ENCODE measurements at regions not wholly inside any gene's neighbourhood (a gene's known extent, or its start where the extent isn't known, plus 50 kb on each side); places are given as distances from the start of the nearest gene placed in this dataset.

DNA sequence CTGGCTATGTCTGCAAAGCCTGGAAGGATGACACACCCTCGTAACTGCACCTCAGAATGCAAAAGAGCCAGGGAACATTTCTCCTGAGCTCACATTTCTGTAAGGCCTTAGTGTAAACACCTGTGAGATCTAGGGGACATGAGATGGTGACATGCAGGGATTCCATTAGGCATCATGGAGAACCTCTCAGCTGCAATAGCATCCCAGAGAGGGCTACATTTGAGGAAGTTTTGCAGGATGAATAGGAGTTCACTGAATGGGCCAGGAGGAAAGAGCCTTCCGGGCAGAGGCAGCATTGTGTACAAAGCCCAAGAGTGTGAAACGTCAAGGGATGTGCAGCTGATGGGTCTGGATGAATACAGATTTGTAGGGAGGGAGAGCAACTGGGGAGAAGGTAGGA lies 223.0 kb upstream of the RPL38 start:
- DNase-seq: no peak
- intact Hi-C loops (cut with DNase I): no loop called here

DNA sequence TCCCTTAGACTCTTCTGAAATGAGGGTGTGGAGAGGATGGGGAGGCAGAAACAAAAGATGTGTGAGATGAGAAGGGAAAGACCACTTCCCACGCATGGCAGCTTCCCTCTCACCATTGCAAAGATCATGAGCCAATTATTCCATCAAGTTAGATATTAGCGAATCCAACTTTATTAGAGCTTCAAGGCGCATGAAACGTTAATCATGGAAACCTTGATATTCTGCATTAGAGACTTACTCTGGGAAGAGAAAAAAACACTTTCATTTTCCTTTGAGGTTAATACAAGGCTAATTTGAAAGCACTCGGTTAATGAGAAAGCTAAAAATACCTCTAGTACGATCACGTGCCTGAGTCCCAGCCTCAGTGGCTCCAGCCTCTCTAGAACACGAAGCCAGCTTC lies 220.6 kb upstream of the RPL38 start:
- intact Hi-C loops (cut with DNase I): no loop called here
- DNase-seq: no peak

DNA sequence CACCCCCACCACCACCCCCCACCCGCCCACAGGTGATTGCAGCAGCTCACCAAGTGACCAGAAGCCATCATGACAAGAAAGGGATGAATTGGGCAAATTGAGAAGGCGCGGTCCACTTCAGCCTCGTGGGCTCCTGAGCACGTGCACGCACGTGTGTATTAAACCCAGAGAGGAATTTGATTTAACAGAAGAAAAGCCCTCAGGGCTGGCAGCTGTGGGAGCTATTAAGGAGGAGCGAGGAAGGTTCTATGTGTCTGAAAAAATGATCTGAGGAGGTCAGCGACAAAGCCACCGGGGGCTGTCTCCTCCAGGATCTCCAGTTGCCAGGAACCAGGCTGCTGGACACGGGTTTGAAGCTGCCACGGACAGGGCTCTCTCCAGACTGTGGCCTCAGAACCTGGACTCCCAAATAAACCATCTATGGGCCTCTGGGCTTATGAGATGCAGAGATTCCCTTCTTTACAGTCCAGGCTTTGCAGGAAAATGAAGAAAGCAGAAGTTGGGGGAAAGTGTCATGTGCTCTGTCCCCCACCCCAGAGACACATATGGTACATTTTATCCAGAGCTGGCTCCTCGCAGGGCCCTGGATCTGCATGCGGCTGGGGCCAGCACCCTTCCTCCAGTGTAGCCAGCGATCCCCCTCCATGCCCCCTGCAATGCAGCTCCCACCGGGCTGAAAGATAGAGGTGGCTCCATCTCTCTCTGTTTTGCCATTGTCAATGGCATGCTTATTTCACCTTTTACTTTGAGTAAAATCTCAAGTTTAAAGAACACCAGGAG lies 219.7 kb upstream of the RPL38 start:
- intact Hi-C loops (cut with DNase I): no loop called here
- DNase-seq: peak in 3 of 42 donors; percentile 16 to 30 (median 18)

DNA sequence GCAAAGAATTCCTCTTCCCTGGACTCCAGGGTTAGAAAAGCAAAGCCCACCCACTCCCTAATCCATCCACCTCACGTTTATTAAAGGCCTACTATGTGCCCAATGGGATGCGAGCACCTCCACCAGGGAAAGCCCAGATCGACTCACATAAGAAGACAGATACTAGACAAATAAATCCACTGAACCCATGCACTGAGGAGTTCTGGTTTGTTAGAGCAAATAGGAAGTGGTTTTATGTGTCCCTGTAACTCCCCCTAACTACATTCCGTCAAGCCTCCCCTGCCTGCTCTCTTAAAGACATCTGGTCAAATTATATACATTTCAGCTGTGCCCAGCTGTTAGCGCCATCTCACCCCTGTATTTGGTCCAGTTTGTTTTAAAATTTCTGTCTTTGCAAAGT lies 218.5 kb upstream of the RPL38 start:
- DNase-seq: no peak
- intact Hi-C loops (cut with DNase I): no loop called here

DNA sequence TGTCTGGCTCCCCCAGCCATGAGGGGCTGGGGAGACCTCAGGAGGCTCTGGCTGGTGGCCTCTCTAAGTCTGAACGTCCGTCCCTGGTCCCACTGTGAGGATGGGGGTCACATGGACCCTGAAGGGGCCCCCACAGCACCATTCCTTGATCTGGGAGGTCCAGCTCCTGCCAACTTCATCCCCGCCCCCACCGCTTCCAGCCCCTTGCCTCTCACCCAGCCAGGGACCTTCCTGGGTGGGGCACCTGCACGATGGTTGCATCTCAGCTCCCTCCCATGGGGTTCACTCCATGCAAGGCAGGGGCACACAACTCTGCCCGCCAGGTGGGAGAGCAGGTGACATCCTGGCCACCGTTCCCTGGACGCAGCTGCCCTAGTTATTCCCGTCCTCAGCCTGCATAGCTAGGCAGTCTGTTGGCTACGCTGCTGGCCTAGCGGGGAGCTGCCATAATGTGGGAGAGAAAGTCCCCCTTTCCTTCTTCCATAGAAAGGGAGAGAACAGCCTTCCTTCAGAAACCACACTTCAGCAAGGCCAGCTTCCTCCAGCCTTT lies 217.9 kb upstream of the RPL38 start:
- intact Hi-C loops (cut with DNase I): no loop called here
- DNase-seq: no peak

DNA sequence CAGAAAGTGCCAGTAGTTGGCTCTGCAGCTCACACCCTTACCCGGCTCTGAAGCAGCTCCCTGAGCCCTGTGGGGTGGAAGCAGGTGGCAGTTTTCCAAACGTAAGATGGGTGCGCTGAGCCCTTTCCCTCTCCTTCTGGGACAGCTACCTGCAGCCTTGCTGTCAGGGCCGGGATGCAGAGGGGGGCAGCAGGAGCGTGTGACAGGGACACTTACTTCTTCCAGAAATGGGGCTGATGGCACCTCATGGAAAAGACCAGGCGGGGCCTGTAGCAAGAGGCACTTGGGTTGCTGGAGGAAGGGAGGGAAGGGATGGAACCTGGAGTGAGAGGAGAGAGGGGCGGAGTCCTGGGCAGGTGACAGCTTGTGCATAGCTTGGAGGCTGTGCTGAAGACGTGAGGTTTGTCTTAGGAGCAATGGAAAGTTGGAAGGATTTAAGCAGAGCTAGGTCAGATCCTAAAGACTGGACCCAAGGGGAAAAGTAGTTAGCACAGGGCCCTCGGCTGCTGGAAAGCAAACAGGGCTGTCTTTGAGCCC lies 216.8 kb upstream of the RPL38 start:
- intact Hi-C loops (cut with DNase I): no loop called here
- DNase-seq: no peak

DNA sequence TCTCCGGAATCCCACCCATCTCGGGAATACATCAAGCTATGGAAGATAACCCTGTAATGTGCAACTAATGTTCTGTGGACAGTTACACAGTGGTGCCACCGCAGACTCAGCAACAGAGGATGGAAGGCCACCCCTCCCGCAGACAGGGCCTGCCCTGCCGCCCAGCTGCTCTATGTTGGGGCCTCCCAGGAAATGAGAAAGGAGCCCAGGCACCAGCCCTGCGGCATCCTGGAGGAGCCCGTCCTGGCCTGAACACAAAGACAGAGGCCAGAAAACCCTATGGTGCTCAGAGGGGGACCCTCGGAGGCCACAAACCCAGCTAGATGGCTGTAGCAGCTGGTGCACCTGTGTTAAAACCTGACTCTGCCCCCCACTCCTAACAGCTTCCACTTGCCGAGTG lies 216.1 kb upstream of the RPL38 start:
- intact Hi-C loops (cut with DNase I): no loop called here
- no peak for DNase-seq

DNA sequence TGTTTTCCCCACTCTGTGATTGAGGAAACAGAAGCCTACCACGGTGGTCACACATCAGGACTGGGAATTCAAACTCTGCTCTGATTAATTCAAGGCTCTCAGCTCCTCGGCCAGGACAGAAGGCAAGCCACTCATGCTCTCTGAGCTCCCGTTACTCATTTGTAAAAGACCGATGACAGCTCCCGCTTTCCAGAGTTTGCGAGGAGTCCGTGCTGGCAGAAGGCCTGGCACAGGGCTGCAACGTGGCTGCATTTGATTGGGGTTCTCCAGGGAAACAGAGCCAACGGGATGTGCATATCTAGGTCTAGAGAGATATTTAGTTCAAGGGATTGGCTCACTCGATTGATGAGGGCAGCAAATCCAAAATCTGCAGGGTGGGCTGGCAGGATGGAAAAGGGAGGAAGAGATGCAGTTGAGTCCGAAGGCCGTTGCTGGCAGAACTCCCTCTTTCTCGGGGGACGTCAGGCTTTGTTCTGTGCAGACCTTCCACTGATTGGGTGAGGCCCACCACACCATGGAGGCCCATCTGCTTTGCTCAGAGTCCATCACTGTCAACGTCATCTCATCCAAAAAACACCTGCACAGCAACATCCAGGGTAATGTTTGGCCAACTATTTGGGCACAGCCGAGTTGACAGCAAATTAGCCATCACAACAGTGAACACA lies 215.5 kb upstream of the RPL38 start:
- intact Hi-C loops (cut with DNase I): no loop called here
- DNase-seq: peak in 2 of 42 donors; percentile 8 to 45

DNA sequence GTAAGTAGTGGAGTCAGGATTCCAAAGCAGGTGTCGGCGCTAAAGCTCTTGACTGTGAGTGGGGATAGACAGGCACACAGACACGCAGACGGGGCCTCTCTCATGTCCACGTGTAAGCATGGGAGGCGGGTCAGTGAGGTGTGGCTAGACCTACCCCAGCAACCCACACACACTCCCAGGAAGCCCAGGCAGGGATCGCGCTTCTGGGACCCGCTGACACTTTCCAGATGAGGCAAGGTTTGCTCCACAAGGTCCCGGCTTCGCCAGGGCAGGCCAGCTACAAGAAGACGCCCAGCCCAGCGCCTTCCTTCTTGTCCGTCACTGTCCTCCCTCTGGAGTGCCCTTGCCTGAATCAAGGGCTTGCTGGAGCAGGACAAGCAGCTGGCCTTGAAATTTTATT lies 213.8 kb upstream of the RPL38 start:
- intact Hi-C loops (cut with DNase I): no loop called here
- DNase-seq: no peak

DNA sequence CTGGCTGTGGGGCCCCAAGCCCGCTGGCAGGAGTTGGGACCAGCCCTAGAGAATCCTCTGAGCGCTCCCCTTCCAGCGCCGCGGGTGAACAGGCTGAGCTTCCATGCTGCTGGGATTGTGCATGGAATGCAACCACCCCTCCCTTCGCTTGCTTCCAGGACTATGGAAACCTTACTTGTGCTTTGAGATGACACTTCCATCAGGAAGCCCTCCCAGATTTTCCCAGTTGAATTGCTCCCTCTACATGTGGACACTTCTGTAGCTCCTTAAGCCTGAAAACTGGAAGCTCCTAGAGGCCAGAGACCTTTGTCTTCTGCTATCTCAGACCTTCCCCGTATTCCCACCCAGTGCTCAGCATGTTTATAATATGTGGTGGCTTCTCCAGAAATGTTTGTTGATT lies 213.2 kb upstream of the RPL38 start:
- intact Hi-C loops (cut with DNase I): no loop called here
- no peak for DNase-seq

DNA sequence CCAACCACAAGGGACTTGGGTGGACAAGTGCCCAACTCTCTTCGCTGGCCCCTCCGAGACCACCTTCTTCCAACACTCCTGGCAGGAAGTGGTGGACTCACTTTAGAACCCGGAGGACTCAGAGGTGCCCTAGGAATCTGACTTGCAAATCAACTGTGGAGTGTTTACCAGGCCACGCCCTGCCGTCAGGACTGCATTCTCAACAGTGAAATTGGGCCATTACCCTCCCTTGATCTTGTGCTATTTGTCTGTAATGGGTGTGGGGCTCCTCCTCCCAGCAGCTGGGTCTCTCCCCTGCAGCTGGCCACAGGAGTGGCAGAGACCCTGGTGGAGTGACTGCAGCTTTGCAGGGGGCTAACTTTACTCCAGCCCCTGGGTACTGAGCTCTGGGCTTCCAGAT lies 212.2 kb upstream of the RPL38 start:
- DNase-seq: no peak
- intact Hi-C loops (cut with DNase I): no loop called here

DNA sequence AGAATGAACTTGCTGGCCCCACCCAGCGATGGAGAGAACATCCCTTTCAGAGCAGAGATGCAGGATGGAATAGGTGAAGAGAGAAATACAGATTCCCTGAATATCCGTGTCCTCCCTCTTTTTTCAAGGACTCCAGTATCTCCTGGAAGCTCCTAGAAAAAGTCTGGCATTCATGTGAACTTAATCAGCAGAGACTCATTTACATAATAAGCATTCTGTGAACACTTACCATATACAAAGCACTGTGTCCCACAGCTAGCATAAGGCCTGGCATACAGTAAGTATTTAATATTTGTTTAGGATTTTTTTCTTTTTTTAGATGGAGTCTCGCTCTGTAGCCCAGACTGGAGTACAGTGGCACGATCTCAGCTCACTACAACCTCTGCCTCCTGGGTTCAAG lies 208.5 kb upstream of the RPL38 start:
- intact Hi-C loops (cut with DNase I): no loop called here
- DNase-seq: no peak

DNA sequence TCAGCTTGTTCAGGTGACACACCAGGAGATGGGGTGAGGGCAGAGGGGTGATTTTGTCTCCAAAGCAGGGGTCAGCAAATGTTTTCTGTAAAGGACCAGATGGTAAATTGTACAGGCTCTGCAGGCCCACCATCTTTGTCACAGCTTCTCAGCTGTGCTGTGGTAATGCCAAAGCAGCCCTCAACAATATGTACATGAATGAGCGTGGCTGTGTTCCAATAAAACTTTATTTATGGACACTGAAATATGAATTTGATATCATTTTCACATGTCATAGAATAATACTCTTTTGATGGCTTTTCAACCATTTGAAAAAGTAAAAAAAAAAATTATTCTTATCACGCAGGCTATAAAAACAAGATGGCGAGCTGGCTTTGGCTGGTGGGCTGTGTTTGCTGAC lies 206.4 kb upstream of the RPL38 start:
- DNase-seq: no peak
- intact Hi-C loops (cut with DNase I): no loop called here

DNA sequence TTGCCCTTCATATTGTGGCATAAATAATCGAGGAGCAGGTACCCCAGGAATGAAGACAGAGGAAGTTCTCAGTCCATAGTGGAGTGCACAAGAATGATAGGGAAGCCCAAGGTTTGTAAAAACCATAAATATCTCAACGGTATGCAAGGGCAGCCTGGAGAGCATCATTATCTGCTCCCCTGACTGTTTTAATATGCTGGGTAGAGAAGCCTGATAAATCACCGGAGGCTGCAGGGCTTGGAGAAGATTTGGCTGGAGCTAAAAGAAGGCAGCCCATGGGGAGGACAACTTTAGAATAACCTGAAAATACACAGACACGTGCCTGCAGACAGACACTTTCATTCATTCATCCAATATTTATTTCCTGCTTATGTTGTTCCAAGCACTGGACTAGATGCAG lies 205.2 kb upstream of the RPL38 start:
- DNase-seq: no peak
- intact Hi-C loops (cut with DNase I): no loop called here

DNA sequence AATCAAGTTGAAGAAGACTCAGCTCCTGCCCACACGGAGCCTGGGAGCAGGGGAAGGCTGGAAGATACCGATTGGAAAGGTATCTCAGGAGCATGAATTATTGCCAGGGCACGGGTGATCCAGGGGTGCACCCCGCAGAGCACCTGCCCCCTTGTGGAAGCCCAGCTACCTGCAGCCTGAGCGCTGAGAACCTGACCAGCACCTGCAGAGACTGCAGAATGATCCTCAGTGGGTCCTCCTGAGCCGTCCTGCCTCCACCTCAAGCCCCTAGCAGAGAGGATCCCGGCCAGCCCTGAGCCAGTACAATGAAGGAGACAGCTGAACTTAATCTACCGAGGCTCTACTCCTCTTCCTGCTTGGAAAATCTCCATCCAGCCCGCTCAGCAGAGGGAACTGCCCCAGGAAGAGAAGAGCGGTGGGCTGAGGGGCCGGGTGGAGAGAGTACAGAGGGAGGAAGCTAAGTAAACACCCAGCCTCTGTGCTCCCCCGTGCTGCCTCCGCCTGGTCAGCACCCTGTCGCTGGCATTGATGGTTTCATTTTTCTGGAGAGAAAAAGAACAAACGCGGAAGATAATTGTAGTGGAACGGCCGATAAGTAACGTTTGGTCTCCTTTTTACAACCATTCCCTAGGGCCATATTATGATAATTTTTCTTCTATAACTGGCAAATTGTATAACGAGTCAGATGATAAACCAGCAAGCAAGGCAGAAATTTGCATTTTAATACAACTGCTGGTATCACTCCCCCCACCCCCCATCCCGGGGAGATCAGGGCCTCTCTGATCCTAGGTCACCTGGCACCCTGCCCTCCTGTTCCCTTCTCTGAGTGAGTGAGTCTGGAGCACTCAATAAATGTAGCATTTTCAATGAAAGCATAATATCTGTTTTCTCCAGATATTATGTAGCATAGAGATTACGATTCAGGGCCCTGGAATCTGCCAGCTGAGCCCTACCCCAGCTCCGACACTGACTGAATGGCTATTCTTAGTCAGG lies 204.5 kb upstream of the RPL38 start:
- intact Hi-C loops (cut with DNase I): no loop called here
- peak; percentile 19 to 80 (median 52) for DNase-seq

DNA sequence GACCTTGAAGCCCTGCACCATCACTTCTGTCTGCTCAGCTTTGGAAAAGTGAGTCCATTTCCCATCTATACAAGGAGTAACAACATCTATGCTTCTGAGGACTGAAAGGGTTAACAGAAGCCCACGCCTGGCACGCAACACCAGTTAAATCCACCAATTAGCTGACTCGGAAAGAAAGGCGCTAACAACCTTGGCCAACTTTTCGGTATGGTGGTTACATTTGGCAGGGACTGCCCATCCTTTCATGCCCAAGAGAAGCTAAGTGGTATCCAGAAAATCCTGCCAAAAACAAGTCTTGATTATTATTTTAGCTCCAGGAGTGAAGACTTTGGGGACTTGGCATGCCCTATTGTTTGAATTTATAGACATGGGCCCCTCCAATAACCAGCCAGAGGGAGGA lies 202.3 kb upstream of the RPL38 start:
- no peak for DNase-seq
- intact Hi-C loops (cut with DNase I): no loop called here

DNA sequence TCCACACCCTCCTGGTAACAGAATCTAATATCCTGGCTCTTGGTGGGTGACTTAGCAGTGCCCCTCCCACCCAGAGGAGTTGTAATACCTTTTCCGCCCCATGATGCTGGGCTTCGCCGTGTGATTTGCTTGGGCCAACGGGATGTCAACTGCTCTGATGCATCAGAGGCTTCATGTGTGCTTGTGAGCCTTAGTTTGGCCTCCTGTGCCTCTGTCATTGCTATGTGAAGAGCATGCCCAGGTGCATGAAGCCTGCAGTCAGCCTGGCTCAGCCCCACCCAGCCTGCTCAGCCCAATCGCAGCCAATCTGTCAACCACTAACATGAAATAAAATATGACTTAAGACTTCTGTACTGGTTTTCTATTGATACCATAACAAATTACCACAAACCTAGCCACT lies 201.2 kb upstream of the RPL38 start:
- intact Hi-C loops (cut with DNase I): no loop called here
- no peak for DNase-seq

DNA sequence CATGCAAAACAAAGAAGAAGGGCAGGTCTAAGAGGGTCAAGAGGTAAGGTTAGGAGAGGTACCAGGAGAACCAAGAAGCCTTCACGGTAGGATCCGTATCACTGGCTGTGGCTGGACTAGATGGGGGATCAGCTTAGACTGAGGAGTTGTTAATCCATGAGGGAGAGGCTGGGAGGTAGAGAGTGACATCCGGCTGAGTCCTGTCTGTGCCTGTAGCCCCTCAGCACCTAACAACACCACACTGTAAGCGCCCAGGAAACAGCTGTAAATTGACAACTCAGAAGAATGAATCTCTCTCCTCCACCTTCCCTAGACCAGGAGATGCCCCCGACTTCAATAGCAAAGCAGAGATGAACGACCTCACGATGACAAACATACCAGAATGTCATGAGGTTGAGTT lies 199.4 kb upstream of the RPL38 start:
- intact Hi-C loops (cut with DNase I): no loop called here
- DNase-seq: no peak

DNA sequence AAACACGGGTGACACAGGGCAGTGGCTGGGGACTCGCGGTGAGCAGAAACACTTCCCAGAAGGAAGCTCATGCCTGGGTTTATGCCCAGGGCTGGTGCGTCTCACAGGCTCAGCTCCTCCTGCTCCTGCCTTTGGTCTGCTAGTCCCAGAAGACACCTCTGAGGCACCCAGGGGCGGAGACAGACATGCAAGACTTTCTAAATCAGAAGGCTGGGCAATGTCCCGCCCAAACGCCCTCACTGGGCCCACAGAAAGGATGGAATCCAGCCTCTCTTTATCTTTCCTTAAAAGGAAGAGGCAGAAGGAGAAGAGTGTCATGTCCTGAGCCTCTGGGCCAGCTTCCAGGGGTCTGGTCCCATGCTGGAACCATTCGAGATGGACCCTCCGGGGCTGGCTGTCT lies 197.7 kb upstream of the RPL38 start:
- no peak for DNase-seq
- intact Hi-C loops (cut with DNase I): no loop called here

Data from head of caudate nucleus (tissue), 42 donors.